Cardiac muscle cell (in vitro differentiated cells and primary cell): ENCODE measurements at regions not wholly inside any gene's neighbourhood (a gene's known extent, or its start where the extent isn't known, plus 50 kb on each side); places are given as distances from the start of the nearest gene placed in this dataset.

ENCODE experiments used
- DNase-seq, 2 donors: peaks; one replicate each; pipeline versions ENCODE4 v3.0.0 to v3.0.0-alpha.2; 2010 to 2017; ENCODE audit warnings: low read depth in 1 of 2, low spot score in 1 of 2
- H3K27ac ChIP-seq: fragments of 200-600 bp; sonication (generic); 2 replicates; pipeline ENCODE4 v1.5.1; 2016
- H3K27me3 ChIP-seq: fragments of 200-600 bp; sonication (generic); 2 replicates; pipeline ENCODE4 v1.6.0; 2016; ENCODE audit warnings: control low read depth
- H3K36me3 ChIP-seq: fragments of 200-600 bp; sonication (generic); 2 replicates; pipeline ENCODE4 v1.5.1; 2016; ENCODE audit warnings: control low read depth
- H3K4me1 ChIP-seq: fragments of 200-600 bp; sonication (generic); 2 replicates; pipeline ENCODE4 v1.8.1; 2017; ENCODE audit warnings: low read depth, mild to moderate bottlenecking, mixed run types
- H3K4me3 ChIP-seq: fragments of 200-600 bp; sonication (generic); 2 replicates; pipeline ENCODE4 v1.5.1; 2016; ENCODE audit warnings: mild to moderate bottlenecking
- H3K9me3 ChIP-seq: fragments of 200-600 bp; sonication (generic); 2 replicates; pipeline ENCODE4 v1.5.1; 2017; ENCODE audit warnings: low read depth, mild to moderate bottlenecking, control low read depth
- TF ChIP-seq, protein P1 (sequence below): IDR thresholded peaks from 2 replicates; pipeline ENCODE4 v1.5.1; 2012; ENCODE audit warnings: low read depth, mild to moderate bottlenecking, low read length

DNA sequence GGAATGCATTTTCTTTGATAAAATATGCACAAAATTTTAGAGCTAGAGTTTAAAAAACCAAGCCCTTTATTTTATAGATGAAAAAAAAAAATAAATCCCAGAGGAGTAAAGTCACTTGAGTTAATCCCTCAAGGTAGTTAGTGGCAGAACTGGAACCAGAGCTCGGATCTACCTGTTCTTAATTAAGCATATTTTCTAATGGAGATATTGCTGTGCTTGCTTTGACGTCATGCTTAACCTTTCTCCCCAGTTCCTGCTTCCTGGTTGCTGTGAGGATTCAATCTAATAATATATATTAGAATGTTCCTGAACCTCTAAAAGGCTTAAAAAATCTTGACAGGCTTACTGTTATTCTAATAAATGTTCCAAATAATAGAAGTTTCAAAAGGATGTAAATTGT is 300.6 kb upstream of the KLF12 start:
- TF ChIP-seq, protein P1, sequence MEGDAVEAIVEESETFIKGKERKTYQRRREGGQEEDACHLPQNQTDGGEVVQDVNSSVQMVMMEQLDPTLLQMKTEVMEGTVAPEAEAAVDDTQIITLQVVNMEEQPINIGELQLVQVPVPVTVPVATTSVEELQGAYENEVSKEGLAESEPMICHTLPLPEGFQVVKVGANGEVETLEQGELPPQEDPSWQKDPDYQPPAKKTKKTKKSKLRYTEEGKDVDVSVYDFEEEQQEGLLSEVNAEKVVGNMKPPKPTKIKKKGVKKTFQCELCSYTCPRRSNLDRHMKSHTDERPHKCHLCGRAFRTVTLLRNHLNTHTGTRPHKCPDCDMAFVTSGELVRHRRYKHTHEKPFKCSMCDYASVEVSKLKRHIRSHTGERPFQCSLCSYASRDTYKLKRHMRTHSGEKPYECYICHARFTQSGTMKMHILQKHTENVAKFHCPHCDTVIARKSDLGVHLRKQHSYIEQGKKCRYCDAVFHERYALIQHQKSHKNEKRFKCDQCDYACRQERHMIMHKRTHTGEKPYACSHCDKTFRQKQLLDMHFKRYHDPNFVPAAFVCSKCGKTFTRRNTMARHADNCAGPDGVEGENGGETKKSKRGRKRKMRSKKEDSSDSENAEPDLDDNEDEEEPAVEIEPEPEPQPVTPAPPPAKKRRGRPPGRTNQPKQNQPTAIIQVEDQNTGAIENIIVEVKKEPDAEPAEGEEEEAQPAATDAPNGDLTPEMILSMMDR, result no peak
- Histone ChIP-seq H3K27ac (no peak overlapping the region), H3K4me1 (peaks cover 4% of the 10 kb centered on the region), H3K4me3 (no peak overlapping the region), H3K36me3 (no peaks in the 10 kb centered on the region), H3K27me3 (no peaks in the 10 kb centered on the region), H3K9me3 (no peaks in the 10 kb centered on the region)
- no peak for DNase-seq

DNA sequence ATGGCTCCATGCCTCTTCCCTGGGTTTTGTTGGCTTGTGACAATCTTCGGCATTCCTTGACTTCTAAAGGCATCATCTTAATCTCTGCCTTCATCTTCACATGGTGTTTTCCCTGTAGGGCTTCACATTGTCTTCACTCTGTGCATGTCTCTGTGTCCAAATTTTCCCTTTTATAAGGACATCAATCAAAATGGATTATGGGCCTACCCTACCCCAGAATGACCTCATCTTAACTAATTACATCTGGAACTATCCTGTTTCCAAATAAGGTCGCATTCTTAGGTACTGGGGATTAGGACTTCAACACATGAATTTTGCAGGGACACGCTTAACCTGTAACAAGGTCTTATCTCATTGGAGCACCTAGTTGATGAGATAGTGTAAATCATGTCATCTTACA is 290.3 kb upstream of the KLF12 start:
- no peak overlapping the region for H3K27ac ChIP-seq
- no peak overlapping the region for H3K4me3 ChIP-seq
- no peak for DNase-seq
- H3K9me3 ChIP-seq, result no peaks in the 10 kb centered on the region
- H3K36me3 ChIP-seq, result no peaks in the 10 kb centered on the region
- no peaks in the 10 kb centered on the region for H3K4me1 ChIP-seq
- TF ChIP-seq, protein P1, result no peak
- no peaks in the 10 kb centered on the region for H3K27me3 ChIP-seq

DNA sequence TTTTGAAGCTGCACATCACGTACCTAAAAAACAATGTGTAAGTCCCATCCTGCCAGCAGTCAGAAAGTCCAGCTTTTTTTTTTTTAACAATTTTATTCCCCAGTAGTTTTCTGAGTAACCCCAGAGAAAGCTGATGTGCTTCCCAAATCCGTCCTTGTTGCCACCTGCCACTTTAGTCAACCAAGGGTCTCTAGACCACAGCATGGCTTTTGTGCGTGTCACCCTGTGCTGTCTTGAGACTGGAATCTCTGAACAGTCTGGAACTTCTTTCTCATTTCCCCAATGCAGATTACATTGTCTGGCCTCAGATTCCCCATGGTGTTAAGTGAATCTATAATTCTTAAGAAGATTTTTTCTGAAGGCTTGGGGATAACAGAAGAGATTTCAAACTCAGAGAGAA is 289.2 kb upstream of the KLF12 start:
- Histone ChIP-seq H3K27ac (no peak overlapping the region), H3K27me3 (no peaks in the 10 kb centered on the region), H3K4me1 (no peaks in the 10 kb centered on the region), H3K4me3 (no peak overlapping the region), H3K9me3 (no peaks in the 10 kb centered on the region), H3K36me3 (no peaks in the 10 kb centered on the region)
- TF ChIP-seq, protein P1, result no peak
- no peak for DNase-seq

DNA sequence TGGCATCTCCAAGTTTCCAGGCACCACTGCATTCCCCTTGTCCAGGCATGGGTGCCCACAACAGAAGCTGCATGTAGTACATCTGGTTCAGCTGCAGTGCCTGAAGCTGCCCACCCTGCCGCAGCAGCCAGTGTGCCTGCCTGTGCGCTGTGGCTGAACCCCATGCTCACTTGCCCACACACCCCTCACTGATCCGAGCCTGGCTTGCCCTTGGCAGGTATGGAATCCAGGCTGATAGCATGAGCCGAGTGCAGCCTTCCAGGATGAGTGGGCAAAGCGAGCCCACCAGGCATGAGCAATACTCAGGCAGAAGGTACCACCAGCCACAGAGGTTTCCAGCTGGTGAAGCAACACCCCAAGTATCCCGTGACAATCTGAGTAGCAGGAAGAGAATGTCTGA is 280.3 kb upstream of the KLF12 start:
- no peaks in the 10 kb centered on the region for H3K9me3 ChIP-seq
- DNase-seq, result no peak
- no peaks in the 10 kb centered on the region for H3K36me3 ChIP-seq
- no peak overlapping the region for H3K4me3 ChIP-seq
- no peaks in the 10 kb centered on the region for H3K4me1 ChIP-seq
- H3K27me3 ChIP-seq, result no peaks in the 10 kb centered on the region
- TF ChIP-seq, protein P1, result no peak
- no peak overlapping the region for H3K27ac ChIP-seq

DNA sequence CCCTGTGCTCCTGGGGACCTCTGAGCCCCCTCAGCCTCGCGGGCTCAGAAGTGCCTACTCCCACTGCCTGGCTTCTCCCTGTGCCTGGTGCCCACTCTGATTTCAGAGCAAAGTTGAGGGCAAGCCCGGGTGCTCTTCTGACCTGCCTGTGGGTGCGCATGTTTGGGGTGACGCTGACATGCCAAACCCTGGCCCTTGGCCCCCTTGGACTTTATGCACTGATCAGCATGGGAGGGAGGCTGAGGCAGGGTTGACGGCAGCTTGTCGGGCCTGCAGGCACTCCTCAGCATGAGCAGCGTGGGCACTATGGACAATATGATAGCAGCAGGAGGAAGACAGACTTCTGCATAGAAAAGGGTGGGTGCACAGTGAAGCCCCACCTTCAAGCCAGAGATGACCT is 279.3 kb upstream of the KLF12 start:
- H3K4me3 ChIP-seq, result no peak overlapping the region
- no peaks in the 10 kb centered on the region for H3K4me1 ChIP-seq
- H3K9me3 ChIP-seq, result no peaks in the 10 kb centered on the region
- no peak for DNase-seq
- no peaks in the 10 kb centered on the region for H3K27me3 ChIP-seq
- TF ChIP-seq, protein P1, result no peak
- H3K27ac ChIP-seq, result no peak overlapping the region
- no peaks in the 10 kb centered on the region for H3K36me3 ChIP-seq

DNA sequence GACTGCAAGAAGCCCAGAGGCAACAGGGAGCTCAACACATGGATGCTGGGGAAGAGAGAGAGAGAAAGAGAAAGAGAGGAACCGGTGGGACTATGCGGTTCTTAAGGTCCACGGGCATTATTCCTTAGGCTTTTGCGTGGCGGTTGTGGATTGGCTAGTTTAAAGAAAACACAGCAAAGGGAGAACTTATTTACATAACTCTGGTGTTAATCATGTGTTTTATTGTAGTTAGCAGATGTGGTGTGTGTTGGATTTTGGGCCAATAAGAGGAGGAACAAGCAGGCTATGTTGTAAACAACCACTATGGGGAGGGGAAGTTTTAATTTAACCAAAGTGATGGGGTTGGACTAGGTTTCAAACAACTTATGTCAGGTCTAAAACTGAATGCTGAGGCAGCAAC is 275.3 kb upstream of the KLF12 start:
- H3K9me3 ChIP-seq, result no peaks in the 10 kb centered on the region
- no peaks in the 10 kb centered on the region for H3K36me3 ChIP-seq
- H3K4me1 ChIP-seq, result no peaks in the 10 kb centered on the region
- TF ChIP-seq, protein P1, result no peak
- no peaks in the 10 kb centered on the region for H3K27me3 ChIP-seq
- no peak for DNase-seq
- no peak overlapping the region for H3K27ac ChIP-seq
- no peak overlapping the region for H3K4me3 ChIP-seq
